Aorta (tissue), 5 donors: ENCODE measurements at regions not wholly inside any gene's neighbourhood (a gene's known extent, or its start where the extent isn't known, plus 50 kb on each side); places are given as distances from the start of the nearest gene placed in this dataset.
A peak's percentile ranks its signal among the peaks of the same experiment; 100 is the strongest.

Source experiments
- ATAC-seq: fragments of 200-7000 bp; cut with Tn5 transposase; one replicate; pipeline ENCODE4 v1.9.1; 2022; ENCODE audit warnings: moderate library complexity; ENCODE audit not compliant: low FRiP score
- DNase-seq, 2 donors: peaks; one replicate each; pipeline ENCODE4 v3.0.0-alpha.2; 2020
- H3K27ac ChIP-seq, 2 donors: one replicate each; pipeline ENCODE4 v1.5.1; 2013; ENCODE audit warnings: low read length in 2 of 2, mild to moderate bottlenecking in 2 of 2, moderate library complexity in 2 of 2, control low read depth in 1 of 2, inconsistent platforms in 1 of 2, low read depth in 1 of 2
- H3K27me3 ChIP-seq, 2 donors: one replicate each; pipeline ENCODE4 v1.6.1; 2013; ENCODE audit warnings: control low read depth in 1 of 2, low read length in 1 of 2, mild to moderate bottlenecking in 1 of 2, moderate library complexity in 1 of 2; ENCODE audit not compliant: insufficient read depth in 2 of 2, control insufficient read depth in 1 of 2
- H3K36me3 ChIP-seq, 2 donors: one replicate each; pipeline ENCODE4 v1.6.1; 2013; ENCODE audit warnings: control low read depth in 1 of 2, low read length in 1 of 2, mild to moderate bottlenecking in 1 of 2; ENCODE audit not compliant: insufficient read depth in 2 of 2, control insufficient read depth in 1 of 2
- H3K4me1 ChIP-seq, 2 donors: one replicate each; pipeline ENCODE4 v1.6.1; 2013; ENCODE audit warnings: low read length in 2 of 2, control low read depth in 1 of 2, mild to moderate bottlenecking in 1 of 2, moderate library complexity in 1 of 2; ENCODE audit not compliant: insufficient read depth in 2 of 2, control insufficient read depth in 1 of 2
- H3K4me3 ChIP-seq, 2 donors: one replicate each; pipeline ENCODE4 v1.5.1; 2013; ENCODE audit warnings: low read length in 2 of 2, control low read depth in 1 of 2, mild to moderate bottlenecking in 1 of 2
- H3K9me3 ChIP-seq: one replicate; pipeline ENCODE4 v1.6.1; 2013; ENCODE audit warnings: mild to moderate bottlenecking, low read length; ENCODE audit not compliant: control insufficient read depth
- WGBS, 2 donors: extraction: QIAGEN DNeasy Blood & Tissue Kit; methylation state at CpG; one replicate each; pipeline ENCODE4 v1.1.7; 2013; 5-methylcytosine and 5-hydroxymethylcytosine counted together
- intact Hi-C, 2 donors: fragments of 100-400 bp; cut with DNase I; formaldehyde crosslinking; loops; one replicate each; pipeline versions ENCODE4 v1.14.2 to v1.15.0; 2022
- donor health status: healthy with polysubstance abuse.
- donor health status: Bipolar disorder and iron deficiency.
- donor health status: DM: no; HTN: no; CAD: no.
- donor health status: DM: no; HTN: no; CAD: no.
- donor health status: DM: yes; HTN: yes; CAD: no.

DNA sequence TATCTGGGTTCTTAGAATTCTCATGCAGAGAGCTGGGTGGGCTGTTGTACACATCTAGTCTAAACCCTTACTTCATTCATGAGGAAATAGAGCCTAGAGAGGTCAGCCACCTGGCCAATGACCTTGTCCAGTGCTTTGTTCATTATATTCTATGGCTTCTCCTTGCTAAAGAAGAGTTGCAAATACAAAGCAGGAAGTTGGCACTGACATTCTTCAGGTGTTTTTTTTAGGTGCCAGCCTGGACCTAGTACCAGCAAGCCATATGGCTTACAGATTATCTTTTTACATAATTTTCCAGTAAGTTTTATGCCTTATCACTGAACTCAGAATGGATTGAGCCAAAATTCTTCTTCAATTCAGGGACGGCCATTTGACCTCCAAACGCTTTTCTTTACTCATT lies 54.7 kb upstream of the PGM2 start:
- WGBS, 2 donors, result 76 to 80% methylated on average over 2 of the region's 2 CpGs
- Histone ChIP-seq H3K9me3 (no peaks in the 10 kb centered on the region), H3K36me3 (no peaks in the 10 kb centered on the region), H3K4me1 (no peaks in the 10 kb centered on the region), H3K4me3 (no peak overlapping the region), H3K27ac (no peak overlapping the region), H3K27me3 (no peaks in the 10 kb centered on the region)
- intact Hi-C loops, result no loop called here
- no peak for ATAC-seq
- no peak for DNase-seq

DNA sequence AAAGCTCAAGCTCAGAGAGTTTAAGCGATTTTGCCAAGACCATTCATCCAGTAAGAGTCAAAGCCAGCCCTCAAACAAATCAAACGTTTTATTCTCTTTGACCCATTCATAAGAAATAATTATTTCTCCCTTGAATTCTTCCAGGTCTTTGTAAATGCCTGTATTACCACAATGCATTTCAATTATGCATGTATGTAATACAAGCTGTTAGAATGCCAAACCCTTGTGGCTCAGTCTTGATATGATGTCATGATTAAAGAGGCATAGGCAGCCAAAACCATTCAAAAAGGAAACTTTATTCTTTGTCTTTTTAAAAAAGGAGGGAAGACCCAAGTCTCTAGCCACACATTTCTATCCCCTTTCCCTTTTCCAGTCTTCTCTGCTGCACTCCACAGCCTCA lies 56.5 kb upstream of the PGM2 start:
- ATAC-seq (no peak), DNase-seq (no peak)
- Histone ChIP-seq H3K27ac (no peak overlapping the region), H3K9me3 (no peaks in the 10 kb centered on the region), H3K4me1 (no peaks in the 10 kb centered on the region), H3K27me3 (no peaks in the 10 kb centered on the region), H3K36me3 (no peaks in the 10 kb centered on the region), H3K4me3 (no peak overlapping the region)
- 67 to 69% methylated on average over 2 of the region's 2 CpGs for WGBS, 2 donors
- intact Hi-C loops, result no loop called here

GRCh38 chr4:37769391-37769989 lies 57.0 kb upstream of the PGM2 start:
- no peak for DNase-seq
- Histone ChIP-seq H3K9me3 (no peaks in the 10 kb centered on the region), H3K27ac (no peak overlapping the region), H3K36me3 (no peaks in the 10 kb centered on the region), H3K4me1 (no peaks in the 10 kb centered on the region), H3K27me3 (no peaks in the 10 kb centered on the region), H3K4me3 (no peak overlapping the region)
- 96 to 98% methylated on average over 4 of the region's 4 CpGs for WGBS, 2 donors
- intact Hi-C loops, result no loop called here
- ATAC-seq, result no peak

DNA sequence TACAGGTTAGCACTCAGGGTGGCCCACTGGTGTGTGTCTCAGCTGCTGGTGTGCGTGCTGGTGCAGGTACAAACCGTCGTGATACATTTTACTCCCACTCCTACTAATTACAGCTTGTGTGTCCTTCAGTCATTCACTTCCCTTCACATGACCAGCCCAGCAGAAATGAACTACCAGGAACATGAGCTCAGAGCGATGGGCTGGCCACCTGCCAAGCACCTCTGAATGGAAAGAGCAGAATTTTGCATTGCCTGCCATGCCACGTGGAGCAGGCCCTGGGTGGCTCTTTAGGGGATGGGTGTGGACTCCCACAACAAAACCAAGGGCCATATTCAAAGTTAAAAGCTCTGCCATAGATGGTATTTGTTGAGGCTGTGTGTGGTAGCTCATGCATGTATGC lies 58.9 kb upstream of the PGM2 start:
- ATAC-seq, result no peak
- peak; percentile 84 to 91 for DNase-seq
- Histone ChIP-seq H3K36me3 (no peaks in the 10 kb centered on the region), H3K4me1 (no peaks in the 10 kb centered on the region), H3K27me3 (no peaks in the 10 kb centered on the region), H3K9me3 (no peaks in the 10 kb centered on the region), H3K27ac (no peak overlapping the region), H3K4me3 (no peak overlapping the region)
- intact Hi-C loops, result no loop called here
- WGBS, 2 donors, result 16 to 19% methylated on average over 5 of the region's 5 CpGs

DNA sequence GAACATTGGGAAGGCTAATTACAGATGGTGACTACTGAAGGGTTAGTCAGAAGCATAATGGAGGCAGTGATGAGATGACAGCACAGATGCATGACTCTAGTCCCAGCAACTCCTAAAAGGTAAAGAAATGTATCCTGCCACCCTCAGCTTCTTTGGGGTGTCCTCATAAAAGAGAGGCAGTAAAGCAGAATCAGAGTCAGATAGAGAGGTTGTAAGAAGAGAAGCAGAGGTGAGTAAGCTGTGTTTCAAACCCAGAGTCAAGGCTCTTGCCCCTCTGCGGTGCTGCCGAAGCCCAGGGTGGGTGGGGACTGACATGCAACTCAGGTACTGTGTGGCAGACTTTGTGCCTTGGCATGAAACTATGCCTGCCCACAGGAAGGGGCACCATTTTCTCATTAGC lies 59.5 kb upstream of the PGM2 start:
- H3K4me1 ChIP-seq, result no peaks in the 10 kb centered on the region
- intact Hi-C loops, result no loop called here
- no peaks in the 10 kb centered on the region for H3K36me3 ChIP-seq
- WGBS, 2 donors, result 91 to 94% methylated on average over 2 of the region's 2 CpGs
- ATAC-seq (no peak), DNase-seq (no peak)
- H3K9me3 ChIP-seq, result no peaks in the 10 kb centered on the region
- no peak overlapping the region for H3K4me3 ChIP-seq
- no peaks in the 10 kb centered on the region for H3K27me3 ChIP-seq
- no peak overlapping the region for H3K27ac ChIP-seq

- no peaks in the 10 kb centered on the region for H3K27me3 ChIP-seq
- intact Hi-C loops, result no loop called here
- H3K4me3 ChIP-seq, result no peak overlapping the region
- ATAC-seq, result no peak
- no peak overlapping the region for H3K27ac ChIP-seq
- no peaks in the 10 kb centered on the region for H3K4me1 ChIP-seq
- 43 to 61% methylated on average over 1 of the region's 1 CpG for WGBS, 2 donors
- no peak for DNase-seq
- no peaks in the 10 kb centered on the region for H3K9me3 ChIP-seq
- H3K36me3 ChIP-seq, result no peaks in the 10 kb centered on the region
These were observed 60.7 kb upstream of the PGM2 start for GRCh38 chr4:37765741-37766140.

DNA sequence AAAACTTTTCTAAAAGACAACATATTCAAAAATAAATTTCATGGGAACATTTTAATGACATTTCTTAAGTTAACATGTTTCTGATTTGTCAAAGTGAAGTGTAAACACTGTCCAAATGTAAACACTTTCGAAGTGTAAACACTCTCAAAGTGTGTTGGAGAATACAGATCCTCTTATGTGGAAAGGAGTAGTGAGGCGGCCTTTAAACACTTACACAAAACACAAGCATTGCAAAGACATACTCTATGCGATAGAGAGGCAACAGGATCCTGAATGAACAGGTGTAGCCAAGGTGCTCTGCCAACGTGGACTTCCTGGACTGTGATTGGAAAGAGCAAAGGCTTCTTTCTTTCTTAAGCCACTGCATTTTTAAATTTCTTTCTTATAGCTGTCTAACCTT lies 62.7 kb upstream of the PGM2 start:
- no peaks in the 10 kb centered on the region for H3K4me1 ChIP-seq
- intact Hi-C loops, result no loop called here
- DNase-seq, result no peak
- 80 to 88% methylated on average over 4 of the region's 4 CpGs for WGBS, 2 donors
- H3K4me3 ChIP-seq, result no peak overlapping the region
- no peaks in the 10 kb centered on the region for H3K27me3 ChIP-seq
- H3K9me3 ChIP-seq, result no peaks in the 10 kb centered on the region
- ATAC-seq, result no peak
- no peaks in the 10 kb centered on the region for H3K36me3 ChIP-seq
- no peak overlapping the region for H3K27ac ChIP-seq

DNA sequence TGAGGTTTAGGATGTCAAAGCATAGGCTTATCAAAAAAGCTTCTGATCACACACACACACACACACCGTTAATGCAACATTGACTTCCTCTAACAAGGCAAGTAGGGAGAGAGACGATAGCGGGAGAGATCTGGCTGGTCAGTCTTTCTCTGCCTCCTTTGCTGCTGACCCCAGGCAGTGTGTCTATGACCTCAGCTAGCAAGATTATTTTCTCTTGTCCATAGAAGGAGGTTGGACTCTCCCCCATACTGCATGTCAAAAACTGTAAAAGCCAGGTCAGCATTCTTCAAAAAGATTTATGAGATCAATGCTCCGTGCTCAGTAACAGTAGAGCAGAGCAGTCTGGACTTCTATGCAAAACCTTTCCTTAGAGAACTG lies 63.5 kb upstream of the PGM2 start:
- intact Hi-C loops, result no loop called here
- DNase-seq, result no peak
- ATAC-seq, result no peak
- H3K27ac ChIP-seq, result no peak overlapping the region
- no peaks in the 10 kb centered on the region for H3K36me3 ChIP-seq
- 26 to 40% methylated on average over 4 of the region's 4 CpGs for WGBS, 2 donors
- H3K27me3 ChIP-seq, result no peaks in the 10 kb centered on the region
- H3K4me3 ChIP-seq, result no peak overlapping the region
- no peaks in the 10 kb centered on the region for H3K9me3 ChIP-seq
- no peaks in the 10 kb centered on the region for H3K4me1 ChIP-seq

- ATAC-seq (no peak), DNase-seq (no peak)
- Histone ChIP-seq H3K27ac (no peak overlapping the region), H3K9me3 (no peaks in the 10 kb centered on the region), H3K36me3 (no peaks in the 10 kb centered on the region), H3K4me3 (no peak overlapping the region), H3K4me1 (no peaks in the 10 kb centered on the region), H3K27me3 (no peaks in the 10 kb centered on the region)
- intact Hi-C loops, result no loop called here
- WGBS, 2 donors, result 65 to 79% methylated on average over 3 of the region's 3 CpGs
These were observed 64.0 kb upstream of the PGM2 start for GRCh38 chr4:37762294-37762990.
